ENCODE measurements at regions not wholly inside any gene's neighbourhood (a gene's known extent, or its start where the extent isn't known, plus 50 kb on each side); places are given as distances from the start of the nearest gene placed in this dataset.
"Not testable (repeated sequence)": the region's sequence is repeated elsewhere in the genome, so short reads cannot be mapped to it uniquely, and the experiment has no call there.

GRCh38 chr14:105762262-105762661, 235.9 kb downstream of the TMEM121 start:
- TF ChIP-seq CTCF (IDR thresholded peaks at IDR 0.05; ENCODE audit: low read depth, low read length, poor library complexity, severe bottlenecking); EZH2phosphoT487 (IDR thresholded peaks at IDR 0.05; ENCODE audit: borderline replicate concordance, low read length): not testable (repeated sequence)

Data from DOHH2 (cell line).